GM10248 (cell line): ENCODE measurements at regions not wholly inside any gene's neighbourhood (a gene's known extent, or its start where the extent isn't known, plus 50 kb on each side); places are given as distances from the start of the nearest gene placed in this dataset.

Experiments used
- CTCF ChIA-PET: fragments of 300-600 bp; sonication (Branson Sonifier 250); formaldehyde crosslinking; extraction: SDS; loops from one replicate; lab custom pipeline; 2021; ENCODE audit warnings: antibody characterized with exemption; lab: Yijun Ruan, JAX
- POLR2A ChIA-PET: fragments of 350-650 bp; sonication (Branson Sonifier 250); formaldehyde crosslinking; extraction: SDS; loops from one replicate; lab custom pipeline; 2020; ENCODE audit warnings: antibody characterized with exemption; lab: Yijun Ruan, JAX
- DNase-seq: peaks from one replicate; pipeline ENCODE4 v3.0.0; 2012; ENCODE audit errors: extremely low spot score
- CTCF ChIP-seq: IDR thresholded peaks from 2 replicates; pipeline ENCODE4 v1.5.1; 2012; ENCODE audit warnings: mild to moderate bottlenecking, low read depth; ENCODE audit errors: extremely low read depth, missing control alignments, control extremely low read depth

- CTCF ChIA-PET = no interaction called here
- no peak for DNase-seq
- POLR2A ChIA-PET = no interaction called here
- TF ChIP-seq CTCF = no peak
Measured at GRCh38 chr4:138734746-138735145, 280.8 kb upstream of the NOCT start.

- DNase-seq = no peak
- no peak for TF ChIP-seq CTCF
- ChIA-PET CTCF (no interaction called here), POLR2A (no interaction called here)
Measured at GRCh38 chr4:138728566-138728965, 287.0 kb upstream of the NOCT start.

GRCh38 chr4:138727731-138728130 lies 287.9 kb upstream of the NOCT start:
- TF ChIP-seq CTCF = no peak
- CTCF ChIA-PET = interaction anchor here (1.2 kb wide), 1 partner anchor 10 kb away, joined by 3 read pairs; no protein-coding TSS in a partner anchor
- POLR2A ChIA-PET = no interaction called here
- no peak for DNase-seq

DNA sequence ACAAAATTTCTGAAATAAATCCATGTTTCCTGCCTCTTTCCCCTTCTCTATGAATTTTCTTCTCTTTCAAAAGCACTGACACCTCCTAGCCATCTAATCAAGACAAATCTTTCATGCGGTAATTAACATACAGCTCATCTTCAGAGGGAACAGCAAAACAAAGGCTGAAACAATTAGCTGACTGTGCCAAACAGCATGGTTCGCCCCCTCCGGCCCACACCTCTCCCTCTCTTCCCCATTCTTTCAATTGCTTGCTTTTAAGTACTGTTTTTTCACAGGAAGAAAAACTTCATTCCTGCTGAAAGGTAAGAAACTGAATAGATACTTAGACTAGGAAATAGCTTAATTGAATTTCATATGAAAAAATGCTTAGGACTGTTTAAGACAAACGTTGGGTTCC lies 291.1 kb upstream of the NOCT start:
- TF ChIP-seq CTCF = no peak
- POLR2A ChIA-PET = no interaction called here
- DNase-seq = no peak
- CTCF ChIA-PET = no interaction called here

DNA sequence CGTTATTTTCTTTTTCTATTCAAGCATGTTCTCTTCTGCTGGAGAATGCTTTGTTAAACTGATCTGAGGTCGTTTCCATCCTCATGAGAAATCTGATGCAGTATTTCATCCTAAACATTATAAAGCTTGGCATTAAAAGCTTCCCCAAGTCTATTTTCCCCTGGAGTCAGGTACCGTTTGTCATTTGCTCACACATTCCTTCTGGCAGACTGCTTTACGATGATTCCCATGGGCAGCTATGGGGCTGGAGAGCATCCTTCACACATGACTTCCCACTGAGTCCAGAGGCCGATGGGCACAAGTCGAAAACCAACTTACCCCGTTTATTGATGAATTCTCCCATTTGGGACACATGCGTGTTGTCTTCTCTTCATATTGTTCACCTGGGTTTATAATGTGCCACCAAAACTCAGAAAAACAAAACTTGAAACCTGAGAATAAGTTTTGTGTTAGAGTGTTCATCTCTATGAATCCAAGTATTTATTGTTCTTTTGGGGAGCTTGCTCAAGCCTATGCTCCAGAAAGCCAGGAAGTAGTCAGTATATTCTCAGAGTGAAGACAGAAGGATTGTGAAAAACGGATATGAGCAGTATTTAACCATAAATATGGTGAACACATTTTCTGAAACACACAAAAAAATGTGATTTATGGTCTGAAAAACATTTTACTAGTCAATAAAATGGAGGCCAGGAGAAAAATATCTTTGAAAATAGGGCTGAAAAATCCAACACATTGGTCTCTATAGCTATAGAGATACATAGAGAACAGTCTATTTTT lies 298.8 kb upstream of the NOCT start:
- DNase-seq = no peak
- TF ChIP-seq CTCF = no peak
- ChIA-PET CTCF (no interaction called here), POLR2A (no interaction called here)

DNA sequence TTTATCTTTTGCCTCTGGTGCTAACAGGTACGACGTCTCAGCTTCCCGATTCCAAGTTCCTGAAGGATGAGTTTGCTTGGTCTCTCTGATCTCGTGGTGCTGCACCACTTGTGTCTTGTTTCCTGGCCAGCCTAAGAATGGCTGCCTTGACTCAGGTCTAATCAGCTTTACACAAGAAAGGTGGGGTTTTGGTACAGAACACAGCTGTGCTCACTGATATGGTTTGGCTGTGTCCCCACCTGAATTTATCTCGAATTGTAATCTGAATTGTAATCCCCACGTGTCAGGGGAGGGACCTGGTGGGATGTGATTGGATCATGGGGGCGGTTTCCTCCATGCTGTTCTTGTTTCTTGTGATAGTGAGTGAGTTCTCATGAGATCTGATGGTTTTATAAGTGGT lies 305.3 kb upstream of the NOCT start:
- CTCF ChIA-PET = no interaction called here
- TF ChIP-seq CTCF = no peak
- DNase-seq = no peak
- POLR2A ChIA-PET = no interaction called here

DNA sequence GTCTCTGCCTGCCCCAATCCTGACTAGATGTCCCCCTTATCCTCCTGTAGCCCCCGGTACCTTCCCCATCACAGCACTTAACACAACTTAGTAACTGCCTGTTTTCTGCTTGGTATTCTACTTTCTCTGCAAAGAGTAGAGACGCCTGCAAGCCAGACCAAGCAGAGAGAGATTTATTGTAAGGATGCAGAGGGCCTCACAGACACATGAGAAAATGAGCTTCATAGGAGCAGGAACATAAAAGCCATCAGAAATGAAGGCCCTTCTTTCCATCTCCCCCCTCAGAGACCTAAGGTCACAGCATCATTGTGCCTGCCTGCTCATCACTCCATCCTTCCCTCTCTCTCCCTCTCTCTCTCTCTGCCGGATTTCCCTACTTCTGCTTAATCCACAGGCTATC lies 305.7 kb upstream of the NOCT start:
- ChIA-PET CTCF (interaction anchor here (1.1 kb wide), 1 partner anchor 10 kb away, joined by 3 read pairs; no protein-coding TSS in a partner anchor), POLR2A (no interaction called here)
- no peak for DNase-seq
- TF ChIP-seq CTCF = no peak
